ENCODE measurements at regions not wholly inside any gene's neighbourhood (a gene's known extent, or its start where the extent isn't known, plus 50 kb on each side); places are given as distances from the start of the nearest gene placed in this dataset.
"Not testable (repeated sequence)": the region's sequence is repeated elsewhere in the genome, so short reads cannot be mapped to it uniquely, and the experiment has no call there.

DNA sequence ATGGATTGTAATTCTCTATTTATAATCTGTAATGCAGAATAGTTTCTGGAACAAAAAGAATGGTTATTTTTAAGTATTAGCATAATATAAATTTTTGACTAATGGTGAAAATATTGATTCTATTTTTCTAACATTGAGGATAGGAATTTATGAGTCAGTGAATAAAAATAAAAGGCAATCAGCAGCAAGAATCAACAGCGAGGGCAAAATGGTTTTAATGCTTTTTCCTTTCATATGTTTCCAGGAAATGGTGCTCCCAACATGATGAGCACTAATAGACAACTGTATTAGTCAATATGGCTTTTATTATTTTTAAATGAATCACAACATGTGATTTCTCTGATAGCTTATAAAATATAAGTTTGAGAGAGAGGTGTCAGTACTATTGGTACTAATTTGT is 90.7 kb upstream of the TFPI start:
- Mint-ChIP-seq H3K27me3 (no peaks in the 10 kb centered on the region), H3K4me1 (no peaks in the 10 kb centered on the region), H3K36me3 (no peaks in the 10 kb centered on the region), H3K27ac (no peak overlapping the region), H3K4me3 (no peak overlapping the region), H3K9me3 (no peaks in the 10 kb centered on the region)
- CTCF ChIA-PET: no interaction called here
- DNase-seq: no peak

DNA sequence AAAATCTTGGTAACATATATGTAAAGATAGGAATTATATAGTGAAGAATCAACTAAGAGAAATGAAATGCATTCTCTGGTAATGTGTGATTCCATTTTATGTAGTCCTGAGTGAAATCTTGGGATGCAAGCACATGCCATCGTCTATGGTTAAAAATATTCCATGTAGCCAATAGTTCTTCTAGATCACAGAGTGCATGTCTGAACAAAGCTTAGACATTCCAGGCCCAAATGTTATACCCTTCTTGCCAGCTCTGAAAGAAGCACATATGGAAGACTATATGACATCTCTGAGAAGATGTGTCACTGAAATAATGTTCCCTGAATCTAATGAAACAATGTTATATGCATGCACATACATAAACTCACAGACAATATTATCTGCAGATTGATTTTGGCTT is 92.3 kb upstream of the TFPI start:
- H3K36me3 Mint-ChIP-seq: no peaks in the 10 kb centered on the region
- H3K4me3 Mint-ChIP-seq: no peak overlapping the region
- no peaks in the 10 kb centered on the region for H3K9me3 Mint-ChIP-seq
- no peaks in the 10 kb centered on the region for H3K4me1 Mint-ChIP-seq
- H3K27ac Mint-ChIP-seq: no peak overlapping the region
- CTCF ChIA-PET: no interaction called here
- DNase-seq: no peak
- no peaks in the 10 kb centered on the region for H3K27me3 Mint-ChIP-seq

DNA sequence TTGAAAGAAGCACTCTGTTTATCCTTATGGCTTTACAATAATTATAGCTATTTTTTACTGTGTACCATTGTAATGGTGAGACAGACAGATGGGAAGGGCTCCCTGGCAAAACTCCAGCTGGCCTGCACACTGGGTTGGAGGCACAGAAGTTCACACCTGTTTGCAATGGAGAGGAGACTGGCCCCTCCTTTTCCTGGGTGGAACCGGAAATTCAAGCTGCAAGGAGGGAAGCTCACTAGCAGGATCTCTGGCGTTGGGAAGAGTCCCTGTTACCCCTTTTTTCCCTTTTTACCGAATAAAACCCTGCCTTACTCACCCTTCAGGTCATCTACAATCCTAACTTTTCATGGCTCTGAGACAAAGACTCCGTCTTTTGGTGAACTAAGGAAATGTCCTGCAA is 100.3 kb upstream of the TFPI start:
- Mint-ChIP-seq H3K4me3 (no peak overlapping the region), H3K27me3 (no peaks in the 10 kb centered on the region), H3K9me3 (no peaks in the 10 kb centered on the region), H3K4me1 (no peaks in the 10 kb centered on the region), H3K27ac (no peak overlapping the region), H3K36me3 (no peaks in the 10 kb centered on the region)
- DNase-seq: no peak
- CTCF ChIA-PET: no interaction called here

- H3K4me3 Mint-ChIP-seq: no peak overlapping the region
- no peak for DNase-seq
- CTCF ChIA-PET: no interaction called here
- H3K9me3 Mint-ChIP-seq: no peaks in the 10 kb centered on the region
- no peaks in the 10 kb centered on the region for H3K4me1 Mint-ChIP-seq
- no peak overlapping the region for H3K27ac Mint-ChIP-seq
- no peaks in the 10 kb centered on the region for H3K36me3 Mint-ChIP-seq
- no peaks in the 10 kb centered on the region for H3K27me3 Mint-ChIP-seq
These were observed 100.8 kb upstream of the TFPI start for GRCh38 chr2:187655001-187655400.

- Mint-ChIP-seq H3K36me3 (no peaks in the 10 kb centered on the region), H3K27me3 (no peaks in the 10 kb centered on the region), H3K27ac (no peak overlapping the region), H3K9me3 (peaks cover 3% of the 10 kb centered on the region), H3K4me1 (no peaks in the 10 kb centered on the region), H3K4me3 (no peak overlapping the region)
- CTCF ChIA-PET: no interaction called here
- no peak for DNase-seq
These were observed 101.9 kb upstream of the TFPI start for GRCh38 chr2:187656123-187656522.

DNA sequence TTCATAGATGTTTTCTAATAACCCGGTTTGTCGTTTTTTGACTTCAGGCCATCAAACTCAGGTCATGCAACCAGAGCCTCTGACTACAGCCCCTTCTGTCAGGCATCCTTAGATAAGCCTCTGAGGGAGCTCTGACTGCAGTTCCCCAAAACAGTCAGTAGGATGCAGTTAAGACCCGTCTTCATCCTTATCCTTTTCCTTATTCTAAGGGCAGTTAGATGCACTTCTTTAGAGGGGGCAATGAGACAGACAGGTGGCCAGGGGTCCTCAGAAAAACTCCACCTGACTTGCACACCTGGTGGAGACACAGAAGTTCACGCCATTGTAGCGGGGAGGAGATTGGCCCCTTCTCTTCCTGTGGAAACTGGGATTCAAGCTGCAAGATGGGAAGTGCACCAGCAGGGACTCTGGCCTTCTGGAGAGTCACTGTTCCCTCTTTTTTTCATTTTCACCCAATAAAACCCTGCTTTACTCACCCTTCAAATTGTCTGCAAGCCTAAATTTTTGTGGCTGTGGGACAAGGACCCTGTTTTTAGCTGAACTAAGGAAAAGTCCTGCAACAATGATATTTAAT is 104.8 kb upstream of the TFPI start:
- H3K27me3 Mint-ChIP-seq: no peaks in the 10 kb centered on the region
- no peaks in the 10 kb centered on the region for H3K4me1 Mint-ChIP-seq
- peaks cover 3% of the 10 kb centered on the region for H3K9me3 Mint-ChIP-seq
- no peaks in the 10 kb centered on the region for H3K36me3 Mint-ChIP-seq
- DNase-seq: no peak
- CTCF ChIA-PET: no interaction called here
- no peak overlapping the region for H3K4me3 Mint-ChIP-seq
- H3K27ac Mint-ChIP-seq: no peak overlapping the region

DNA sequence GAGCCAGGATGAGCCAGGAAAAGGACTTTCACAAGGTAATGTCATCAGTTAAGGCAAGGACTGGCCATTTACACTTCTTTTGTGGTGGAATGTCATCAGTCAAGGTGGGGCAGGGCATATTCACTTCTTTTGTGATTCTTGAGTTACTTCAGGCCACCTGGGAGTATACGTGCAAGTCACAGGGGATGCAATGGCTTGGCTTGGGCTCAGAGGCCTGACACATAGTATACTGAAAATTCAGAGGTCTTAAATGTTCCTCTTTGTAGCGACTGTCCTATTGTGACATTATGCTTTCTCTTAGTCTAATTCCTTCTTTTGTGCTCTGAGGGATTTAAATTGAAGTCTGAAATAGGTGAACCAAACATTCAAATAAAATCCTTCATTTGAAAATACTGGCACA is 121.8 kb upstream of the TFPI start:
- H3K9me3 Mint-ChIP-seq, H3K27me3 Mint-ChIP-seq, H3K4me3 Mint-ChIP-seq, H3K4me1 Mint-ChIP-seq, H3K27ac Mint-ChIP-seq, CTCF ChIA-PET, DNase-seq, H3K36me3 Mint-ChIP-seq: not testable (repeated sequence)

- no peak for DNase-seq
- CTCF ChIA-PET: no interaction called here
- no peaks in the 10 kb centered on the region for H3K27me3 Mint-ChIP-seq
- H3K4me3 Mint-ChIP-seq: no peak overlapping the region
- no peak overlapping the region for H3K27ac Mint-ChIP-seq
- no peaks in the 10 kb centered on the region for H3K4me1 Mint-ChIP-seq
- H3K36me3 Mint-ChIP-seq: no peaks in the 10 kb centered on the region
- no peaks in the 10 kb centered on the region for H3K9me3 Mint-ChIP-seq
These were observed 125.2 kb upstream of the TFPI start for GRCh38 chr2:187679454-187679853.

DNA sequence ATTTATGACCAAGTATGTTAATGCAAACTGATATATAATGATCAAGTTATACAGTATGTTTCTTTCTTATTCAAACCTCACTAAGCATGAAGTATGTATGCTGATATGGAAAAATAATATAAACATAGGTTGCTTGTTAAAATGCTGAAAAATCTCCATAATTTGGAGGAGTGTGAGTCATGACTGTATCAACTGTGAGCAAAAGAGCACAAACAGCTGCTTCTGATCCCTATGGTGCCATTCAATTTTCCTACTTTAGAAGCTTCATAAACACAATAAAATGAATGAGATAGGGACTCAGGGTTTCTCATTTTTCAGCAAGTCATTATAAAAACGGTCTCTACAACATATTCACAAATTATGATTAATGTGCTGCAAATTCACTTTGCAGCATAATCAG is 129.9 kb upstream of the TFPI start:
- Mint-ChIP-seq H3K4me3 (no peak overlapping the region), H3K27ac (no peak overlapping the region), H3K27me3 (no peaks in the 10 kb centered on the region), H3K36me3 (no peaks in the 10 kb centered on the region), H3K4me1 (no peaks in the 10 kb centered on the region), H3K9me3 (no peaks in the 10 kb centered on the region)
- DNase-seq: no peak
- CTCF ChIA-PET: no interaction called here

DNA sequence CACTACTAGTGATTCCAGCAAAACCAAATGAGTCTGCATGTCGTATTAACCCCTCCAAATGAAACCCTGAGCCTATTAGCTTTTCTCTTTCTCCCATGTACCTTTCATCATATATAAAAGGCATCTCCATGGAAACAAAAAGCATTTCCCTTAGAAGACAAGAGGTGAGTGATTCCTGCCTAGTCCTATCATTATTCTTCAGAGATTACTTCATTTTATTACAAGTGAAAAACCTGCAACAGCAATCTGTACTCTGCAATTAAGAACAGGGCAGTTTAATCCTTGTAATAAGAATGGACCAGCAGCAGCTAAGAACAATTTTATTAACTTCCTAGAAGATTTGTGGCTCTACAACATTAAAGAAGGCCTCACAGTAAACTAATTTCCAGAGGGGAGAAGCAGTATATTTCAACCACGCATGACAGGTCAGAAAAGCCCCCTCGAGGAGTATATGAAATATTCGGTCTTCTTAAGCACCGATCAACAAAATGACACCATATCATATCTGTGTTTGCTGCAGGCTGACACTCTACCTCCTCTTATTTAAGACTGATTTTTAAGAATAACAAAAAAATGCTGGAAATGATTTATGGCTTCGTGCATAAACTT is 132.3 kb upstream of the TFPI start:
- Mint-ChIP-seq H3K4me3 (no peak overlapping the region), H3K27me3 (no peaks in the 10 kb centered on the region), H3K36me3 (no peaks in the 10 kb centered on the region), H3K27ac (no peak overlapping the region), H3K4me1 (no peaks in the 10 kb centered on the region), H3K9me3 (no peaks in the 10 kb centered on the region)
- DNase-seq: no peak
- CTCF ChIA-PET: no interaction called here

- Mint-ChIP-seq H3K27ac (no peak overlapping the region), H3K4me1 (no peaks in the 10 kb centered on the region), H3K9me3 (no peaks in the 10 kb centered on the region), H3K27me3 (no peaks in the 10 kb centered on the region), H3K4me3 (no peak overlapping the region), H3K36me3 (no peaks in the 10 kb centered on the region)
- no peak for DNase-seq
- CTCF ChIA-PET: no interaction called here
These were observed 133.3 kb upstream of the TFPI start for GRCh38 chr2:187687585-187687984.

- H3K9me3 Mint-ChIP-seq: no peaks in the 10 kb centered on the region
- no peaks in the 10 kb centered on the region for H3K4me1 Mint-ChIP-seq
- no peak overlapping the region for H3K27ac Mint-ChIP-seq
- no peak overlapping the region for H3K4me3 Mint-ChIP-seq
- DNase-seq: no peak
- no peaks in the 10 kb centered on the region for H3K27me3 Mint-ChIP-seq
- CTCF ChIA-PET: no interaction called here
- no peaks in the 10 kb centered on the region for H3K36me3 Mint-ChIP-seq
These were observed 135.1 kb upstream of the TFPI start for GRCh38 chr2:187689372-187689771.

- Mint-ChIP-seq H3K27me3 (no peaks in the 10 kb centered on the region), H3K4me3 (no peak overlapping the region), H3K9me3 (no peaks in the 10 kb centered on the region), H3K36me3 (no peaks in the 10 kb centered on the region), H3K4me1 (no peaks in the 10 kb centered on the region), H3K27ac (no peak overlapping the region)
- CTCF ChIA-PET: no interaction called here
- no peak for DNase-seq
These were observed 139.7 kb upstream of the TFPI start for GRCh38 chr2:187693923-187694322.

DNA sequence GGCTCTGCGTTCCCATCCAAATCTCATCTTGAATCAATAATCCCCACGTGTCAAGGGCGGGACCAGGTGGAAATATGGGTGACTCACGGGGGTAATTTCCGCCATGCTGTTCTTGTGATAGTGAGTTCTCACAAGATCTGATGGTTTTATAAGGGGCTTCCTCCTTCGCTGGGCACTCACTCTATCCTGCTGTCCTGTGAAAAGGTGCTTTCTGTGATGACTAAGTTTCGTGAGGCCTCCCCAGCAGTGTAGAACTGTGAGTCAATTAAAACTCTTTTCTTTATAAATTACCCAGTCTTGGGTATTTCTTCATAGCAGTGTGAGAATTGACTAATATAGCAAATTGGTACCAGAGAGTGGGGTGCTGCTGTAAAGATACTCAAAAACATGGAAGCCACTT is 142.4 kb upstream of the TFPI start:
- DNase-seq, H3K36me3 Mint-ChIP-seq, H3K4me1 Mint-ChIP-seq, H3K27ac Mint-ChIP-seq, H3K4me3 Mint-ChIP-seq, H3K9me3 Mint-ChIP-seq, CTCF ChIA-PET, H3K27me3 Mint-ChIP-seq: not testable (repeated sequence)

DNA sequence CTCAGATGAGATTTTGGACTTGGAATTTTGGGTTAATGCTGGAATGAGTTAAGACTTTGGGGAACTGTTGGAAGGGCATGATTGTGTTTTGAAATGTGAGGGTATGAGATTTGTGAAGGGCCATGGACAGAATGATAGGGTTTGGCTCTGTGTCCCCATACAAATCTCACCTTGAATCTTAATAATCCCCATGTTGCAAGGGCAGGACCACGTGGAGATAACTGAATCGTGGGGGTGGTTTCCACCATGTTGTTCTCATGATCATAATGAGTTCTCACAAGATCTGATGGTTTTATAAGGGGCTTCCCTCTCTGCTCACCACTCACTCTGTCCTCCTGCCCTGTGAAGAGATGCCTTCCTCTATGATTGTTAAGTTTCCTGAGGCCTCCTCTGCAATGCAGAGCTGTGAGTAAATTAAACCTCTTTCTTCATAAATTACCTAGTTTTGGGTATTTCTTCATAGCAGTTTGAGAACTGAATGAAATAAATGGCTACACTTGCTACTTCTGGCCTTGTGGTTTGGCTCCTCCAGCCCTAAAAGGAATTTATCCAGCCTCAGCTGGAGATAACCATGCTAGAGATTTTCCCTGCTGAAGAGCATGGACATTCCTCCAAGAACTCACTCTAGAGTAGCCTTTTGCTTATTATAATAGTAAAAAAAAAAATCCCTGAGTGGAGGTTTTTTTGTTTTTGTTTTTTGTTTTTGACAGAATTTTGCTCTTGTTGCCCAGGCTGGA is 144.3 kb upstream of the TFPI start:
- Mint-ChIP-seq H3K27me3 (no peaks in the 10 kb centered on the region), H3K4me3 (no peak overlapping the region), H3K4me1 (no peaks in the 10 kb centered on the region), H3K27ac (no peak overlapping the region), H3K36me3 (no peaks in the 10 kb centered on the region), H3K9me3 (no peaks in the 10 kb centered on the region)
- CTCF ChIA-PET: no interaction called here
- DNase-seq: no peak

Measured in activated naive CD4-positive, alpha-beta T cell treated with anti-CD3 and anti-CD28 coated beads, Interleukin-2, amount 10 ng/mL, durations not matched to agents 7 days and 5 days (primary cell).